Brain microvascular endothelial cell (primary cell): ENCODE measurements at regions not wholly inside any gene's neighbourhood (a gene's known extent, or its start where the extent isn't known, plus 50 kb on each side); places are given as distances from the start of the nearest gene placed in this dataset.

Source experiments
- DNase-seq: peaks from one replicate; pipeline ENCODE4 v3.0.0-alpha.2; 2020
- H3K27ac ChIP-seq: fragments of 250-450 bp; sonication (Bioruptor Pico); 2 replicates; pipeline ENCODE4 v1.5.1; 2020; ENCODE audit warnings: mild to moderate bottlenecking, moderate library complexity
- H3K27me3 ChIP-seq: fragments of 250-450 bp; sonication (Bioruptor Pico); replicated peaks from 2 replicates; pipeline ENCODE4 v1.5.1; 2020; ENCODE audit warnings: mild to moderate bottlenecking
- H3K36me3 ChIP-seq: fragments of 250-450 bp; sonication (Bioruptor Pico); replicated peaks from 2 replicates; pipeline ENCODE4 v1.5.1; 2020; ENCODE audit warnings: mild to moderate bottlenecking
- H3K4me3 ChIP-seq: 2 replicates; pipeline ENCODE4 v1.5.1; 2011; ENCODE audit warnings: low read depth, mild to moderate bottlenecking, control low read depth, low read length, moderate library complexity
- in situ Hi-C: cut with HindIII; loops from 2 replicates; pipeline ENCODE4 v1.10.0; 2017; ENCODE audit warnings: low sequenced_read_pairs, low pct_ligation_motif_present
- TF ChIP-seq, protein P1 (sequence below): IDR thresholded peaks from 2 replicates; pipeline ENCODE4 v1.5.1; 2011; ENCODE audit warnings: low read depth, mild to moderate bottlenecking, moderate library complexity, low read length, control low read depth, inconsistent platforms; ENCODE audit errors: missing control alignments

DNA sequence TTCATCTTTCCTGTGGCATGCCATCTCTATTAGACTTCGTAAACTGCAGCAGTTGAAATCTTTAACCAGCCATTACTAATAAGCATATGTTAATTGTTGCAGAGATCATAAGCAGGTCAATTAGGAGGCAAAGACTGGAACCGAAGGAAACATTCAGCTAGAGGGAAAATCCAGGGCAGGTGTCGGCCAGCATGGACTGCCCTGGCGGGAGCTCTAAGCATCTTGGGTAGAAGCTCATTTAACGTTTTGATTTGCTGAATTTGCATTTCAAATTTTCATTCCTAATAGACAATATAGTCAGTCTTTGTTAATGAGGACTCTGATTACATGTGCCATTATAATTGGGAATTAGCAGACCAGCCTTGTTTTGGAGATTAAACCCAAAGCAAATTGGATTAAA is 238.6 kb downstream of the POU4F1 start:
- Histone ChIP-seq H3K27me3 (no peaks in the 10 kb centered on the region), H3K27ac (no peak overlapping the region), H3K36me3 (no peaks in the 10 kb centered on the region), H3K4me3 (no peak overlapping the region)
- TF ChIP-seq, protein P1, sequence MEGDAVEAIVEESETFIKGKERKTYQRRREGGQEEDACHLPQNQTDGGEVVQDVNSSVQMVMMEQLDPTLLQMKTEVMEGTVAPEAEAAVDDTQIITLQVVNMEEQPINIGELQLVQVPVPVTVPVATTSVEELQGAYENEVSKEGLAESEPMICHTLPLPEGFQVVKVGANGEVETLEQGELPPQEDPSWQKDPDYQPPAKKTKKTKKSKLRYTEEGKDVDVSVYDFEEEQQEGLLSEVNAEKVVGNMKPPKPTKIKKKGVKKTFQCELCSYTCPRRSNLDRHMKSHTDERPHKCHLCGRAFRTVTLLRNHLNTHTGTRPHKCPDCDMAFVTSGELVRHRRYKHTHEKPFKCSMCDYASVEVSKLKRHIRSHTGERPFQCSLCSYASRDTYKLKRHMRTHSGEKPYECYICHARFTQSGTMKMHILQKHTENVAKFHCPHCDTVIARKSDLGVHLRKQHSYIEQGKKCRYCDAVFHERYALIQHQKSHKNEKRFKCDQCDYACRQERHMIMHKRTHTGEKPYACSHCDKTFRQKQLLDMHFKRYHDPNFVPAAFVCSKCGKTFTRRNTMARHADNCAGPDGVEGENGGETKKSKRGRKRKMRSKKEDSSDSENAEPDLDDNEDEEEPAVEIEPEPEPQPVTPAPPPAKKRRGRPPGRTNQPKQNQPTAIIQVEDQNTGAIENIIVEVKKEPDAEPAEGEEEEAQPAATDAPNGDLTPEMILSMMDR = no peak
- no peak for DNase-seq
- in situ Hi-C loops = no loop called here

DNA sequence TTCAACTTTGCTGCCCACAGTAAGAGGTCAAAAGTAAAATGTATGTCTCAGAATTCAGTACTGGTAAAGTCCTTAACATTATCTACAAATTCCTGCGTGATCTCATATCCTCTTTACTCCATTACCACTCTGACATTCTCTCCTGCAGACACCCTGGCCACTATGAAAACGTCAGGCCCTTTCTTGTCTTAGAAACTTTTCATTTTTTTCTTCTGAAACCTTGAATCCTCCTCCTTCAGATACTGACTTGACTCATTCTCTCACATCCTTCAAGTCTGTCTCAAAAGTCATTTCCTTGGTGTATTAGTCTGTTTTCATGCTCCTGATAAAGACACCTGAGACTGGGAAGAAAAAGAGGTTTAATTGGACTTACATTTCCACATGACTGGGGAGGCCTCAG is 262.3 kb downstream of the POU4F1 start:
- H3K36me3 ChIP-seq = no peaks in the 10 kb centered on the region
- in situ Hi-C loops = no loop called here
- no peak overlapping the region for H3K4me3 ChIP-seq
- DNase-seq = no peak
- no peaks in the 10 kb centered on the region for H3K27me3 ChIP-seq
- no peak overlapping the region for H3K27ac ChIP-seq
- TF ChIP-seq, protein P1 = no peak

DNA sequence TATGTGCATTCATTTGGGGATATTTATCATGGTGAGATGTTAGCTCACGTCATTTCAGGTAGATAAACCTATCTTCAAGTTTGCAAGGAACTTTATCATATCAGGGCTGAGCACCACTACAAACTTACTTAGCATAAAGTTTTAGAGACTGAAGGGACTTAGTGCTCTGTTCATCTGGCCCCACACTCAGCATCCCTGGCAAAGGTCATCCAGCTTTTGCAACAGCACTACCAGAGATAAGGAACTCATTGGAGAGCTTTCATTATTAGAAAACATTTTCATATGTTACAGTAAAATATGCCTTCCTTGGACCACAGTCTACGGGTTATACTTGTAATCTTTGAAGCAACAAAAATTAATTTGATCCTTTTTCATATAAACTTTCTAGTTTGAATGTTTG is 263.4 kb downstream of the POU4F1 start:
- no peak overlapping the region for H3K27ac ChIP-seq
- no peaks in the 10 kb centered on the region for H3K27me3 ChIP-seq
- H3K4me3 ChIP-seq = no peak overlapping the region
- in situ Hi-C loops = no loop called here
- H3K36me3 ChIP-seq = no peaks in the 10 kb centered on the region
- TF ChIP-seq, protein P1 = no peak
- DNase-seq = no peak

GRCh38 chr13:78334059-78334458 is 269.3 kb downstream of the POU4F1 start:
- TF ChIP-seq, protein P1 = no peak
- Histone ChIP-seq H3K27me3 (no peaks in the 10 kb centered on the region), H3K27ac (no peak overlapping the region), H3K36me3 (no peaks in the 10 kb centered on the region), H3K4me3 (no peak overlapping the region)
- in situ Hi-C loops = no loop called here
- DNase-seq = no peak

- Histone ChIP-seq H3K4me3 (no peak overlapping the region), H3K36me3 (no peaks in the 10 kb centered on the region), H3K27me3 (no peaks in the 10 kb centered on the region), H3K27ac (no peak overlapping the region)
- TF ChIP-seq, protein P1 = no peak
- in situ Hi-C loops = no loop called here
- DNase-seq = no peak
Observed at GRCh38 chr13:78326633-78327032, 276.7 kb downstream of the POU4F1 start.

GRCh38 chr13:78325585-78325984 is 277.8 kb downstream of the POU4F1 start:
- Histone ChIP-seq H3K4me3 (no peak overlapping the region), H3K27me3 (no peaks in the 10 kb centered on the region), H3K27ac (no peak overlapping the region), H3K36me3 (no peaks in the 10 kb centered on the region)
- in situ Hi-C loops = no loop called here
- TF ChIP-seq, protein P1 = no peak
- no peak for DNase-seq
